A673 (cell line): ENCODE measurements at regions not wholly inside any gene's neighbourhood (a gene's known extent, or its start where the extent isn't known, plus 50 kb on each side); places are given as distances from the start of the nearest gene placed in this dataset.

Source experiments
- BruUV-seq: library from RNA; stranded (reverse); fragments of 400-500 nt; replicated peaks from 2 replicates; lab custom pipeline; 2021; lab: Mats Ljungman, UMichigan
- CTCF ChIA-PET: fragments of 300-600 bp; sonication (Branson Sonifier 250); formaldehyde crosslinking; loops from one replicate; lab custom pipeline; 2022; ENCODE audit warnings: antibody characterized with exemption; lab: Charles Lee
- POLR2A ChIA-PET: fragments of 300-600 bp; sonication (Branson Sonifier 250); formaldehyde crosslinking; loops from one replicate; lab custom pipeline; 2022; ENCODE audit warnings: antibody characterized with exemption; ENCODE audit not compliant: low non-redundant PET; lab: Charles Lee
- DNase-seq: peaks from one replicate; pipeline ENCODE4 v3.0.0-alpha.2; 2015; ENCODE audit warnings: low spot score
- H3K27ac ChIP-seq: fragments of 200-600 bp; sonication (generic); 2 replicates; pipeline ENCODE4 v1.5.1; 2016; ENCODE audit warnings: mixed run types, low read depth, mild to moderate bottlenecking, mixed read lengths, antibody characterized with exemption, low read length; ENCODE audit not compliant: poor library complexity, severe bottlenecking
- H3K27me3 ChIP-seq: fragments of 200-600 bp; sonication (generic); replicated peaks from 2 replicates; pipeline ENCODE4 v1.6.1; 2017; ENCODE audit warnings: mixed run types, low read depth, mild to moderate bottlenecking, mixed read lengths, antibody characterized with exemption, low read length; ENCODE audit not compliant: insufficient read depth, poor library complexity
- H3K36me3 ChIP-seq: fragments of 200-600 bp; sonication (generic); 2 replicates; pipeline ENCODE4 v1.6.1; 2016; ENCODE audit warnings: mixed run types, mild to moderate bottlenecking, mixed read lengths, antibody characterized with exemption, low read length; ENCODE audit not compliant: insufficient read depth, poor library complexity, severe bottlenecking
- H3K4me1 ChIP-seq: fragments of 200-600 bp; sonication (generic); 2 replicates; pipeline ENCODE4 v1.6.1; 2017; ENCODE audit warnings: mixed run types, mild to moderate bottlenecking, mixed read lengths, antibody characterized with exemption, low read length; ENCODE audit not compliant: insufficient read depth, poor library complexity, severe bottlenecking
- H3K4me3 ChIP-seq: fragments of 200-600 bp; sonication (generic); 2 replicates; pipeline ENCODE4 v1.5.1; 2016; ENCODE audit warnings: low read depth, mixed run types, mild to moderate bottlenecking, mixed read lengths, low read length; ENCODE audit not compliant: poor library complexity, severe bottlenecking
- H3K9me3 ChIP-seq: fragments of 200-600 bp; sonication (generic); 2 replicates; pipeline ENCODE4 v1.6.1; 2016; ENCODE audit warnings: mixed run types, low read depth, mild to moderate bottlenecking, mixed read lengths, antibody characterized with exemption, low read length; ENCODE audit not compliant: poor library complexity, severe bottlenecking
- CTCF ChIP-seq: fragments of 300-800, 200-600 bp; sonication (generic); conservative IDR thresholded peaks from 2 replicates; pipeline ENCODE4 v1.5.1; 2017; ENCODE audit warnings: low read depth, mild to moderate bottlenecking, antibody characterized with exemption, low read length, moderate library complexity, mixed read lengths
- EZH2 ChIP-seq: fragments of 200-600 bp; sonication (generic); IDR thresholded peaks from 2 replicates; pipeline ENCODE4 v1.6.1; 2017; ENCODE audit warnings: borderline replicate concordance, low read depth, mild to moderate bottlenecking, mixed read lengths, antibody characterized with exemption, low read length; ENCODE audit not compliant: poor library complexity, severe bottlenecking
- intact Hi-C: fragments of 100-400 bp; cut with micrococcal nuclease; formaldehyde crosslinking; loops from one replicate; pipeline ENCODE4 v1.10.0; 2022; ENCODE audit not compliant: unreplicated experiment

- ChIA-PET POLR2A (no interaction called here), CTCF (no interaction called here)
- no peaks in the 10 kb centered on the region for H3K27me3 ChIP-seq
- no peaks in the 10 kb centered on the region for H3K36me3 ChIP-seq
- H3K4me1 ChIP-seq = peaks cover 12% of the 10 kb centered on the region
- no TSS peak for BruUV-seq
- no peak overlapping the region for H3K27ac ChIP-seq
- H3K4me3 ChIP-seq = no peak overlapping the region
- intact Hi-C loops = no loop called here
- TF ChIP-seq EZH2 (no peak), CTCF (no peak)
- DNase-seq = no peak
- peaks cover 10% of the 10 kb centered on the region for H3K9me3 ChIP-seq
These were observed 549.2 kb upstream of the CDH11 start for GRCh38 chr16:65671071-65671470.

GRCh38 chr16:65668064-65668595 lies 546.3 kb upstream of the CDH11 start:
- POLR2A ChIA-PET = no interaction called here
- Histone ChIP-seq H3K4me3 (no peak overlapping the region), H3K27me3 (no peaks in the 10 kb centered on the region), H3K4me1 (peaks cover 39% of the 10 kb centered on the region), H3K27ac (no peak overlapping the region), H3K9me3 (peaks cover 10% of the 10 kb centered on the region), H3K36me3 (no peaks in the 10 kb centered on the region)
- no peak for TF ChIP-seq EZH2
- no peak for TF ChIP-seq CTCF
- intact Hi-C loops = loop anchor here (10.0 kb wide), 1 partner anchor 543 kb away; the partner anchor contains the start of gene CDH11
- CTCF ChIA-PET = no interaction called here
- no peak for DNase-seq
- no TSS peak for BruUV-seq

- intact Hi-C loops = loop anchor here (10.0 kb wide), 1 partner anchor 542 kb away; the partner anchor contains the start of gene CDH11
- BruUV-seq = no TSS peak
- POLR2A ChIA-PET = interaction anchor here (1.2 kb wide), 1 partner anchor 11 kb away, joined by 3 read pairs; no protein-coding TSS in a partner anchor
These were observed 545.2 kb upstream of the CDH11 start for GRCh38 chr16:65667011-65667578.

More at GRCh38 chr16:65667011-65667578, 545.2 kb upstream of the CDH11 start:
- Histone ChIP-seq H3K9me3 (peaks cover 5% of the 10 kb centered on the region), H3K36me3 (no peaks in the 10 kb centered on the region), H3K4me1 (peaks cover 42% of the 10 kb centered on the region), H3K4me3 (no peak overlapping the region), H3K27ac (peak overlapping the region; percentile 43), H3K27me3 (no peaks in the 10 kb centered on the region)
- peak; percentile 50 for TF ChIP-seq CTCF
- no peak for TF ChIP-seq EZH2
- CTCF ChIA-PET = no interaction called here
- DNase-seq = peak; percentile 65
